ENCODE measurements at regions not wholly inside any gene's neighbourhood (a gene's known extent, or its start where the extent isn't known, plus 50 kb on each side); places are given as distances from the start of the nearest gene placed in this dataset.

DNA sequence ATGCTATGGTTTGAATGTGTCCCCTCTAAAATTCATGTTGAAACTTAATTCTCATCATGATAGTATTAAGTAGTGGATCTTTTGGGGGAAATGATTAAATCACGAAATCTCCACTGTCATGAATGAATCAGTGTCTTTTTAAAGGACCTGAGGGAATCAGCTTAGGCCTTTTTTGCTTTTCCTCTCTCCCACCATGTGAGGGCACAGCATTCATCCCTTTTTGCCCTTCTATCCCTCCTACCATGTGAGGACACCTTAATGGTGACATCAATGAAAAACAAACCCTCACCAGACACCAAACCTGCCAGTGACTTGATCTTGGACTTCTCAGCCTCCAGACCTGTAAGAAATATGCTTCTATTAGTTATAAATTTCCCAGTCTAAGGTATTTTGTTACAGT lies 247.1 kb upstream of the UBE2E3 start:
- TF ChIP-seq EZH2 (IDR thresholded peaks at IDR 0.05; ENCODE audit: insufficient read depth, poor library complexity, severe bottlenecking) (no peak), EZH2phosphoT487 (IDR thresholded peaks at IDR 0.05; ENCODE audit: insufficient read depth, low read depth) (no peak)
